ENCODE measurements at regions not wholly inside any gene's neighbourhood (a gene's known extent, or its start where the extent isn't known, plus 50 kb on each side); places are given as distances from the start of the nearest gene placed in this dataset.

DNA sequence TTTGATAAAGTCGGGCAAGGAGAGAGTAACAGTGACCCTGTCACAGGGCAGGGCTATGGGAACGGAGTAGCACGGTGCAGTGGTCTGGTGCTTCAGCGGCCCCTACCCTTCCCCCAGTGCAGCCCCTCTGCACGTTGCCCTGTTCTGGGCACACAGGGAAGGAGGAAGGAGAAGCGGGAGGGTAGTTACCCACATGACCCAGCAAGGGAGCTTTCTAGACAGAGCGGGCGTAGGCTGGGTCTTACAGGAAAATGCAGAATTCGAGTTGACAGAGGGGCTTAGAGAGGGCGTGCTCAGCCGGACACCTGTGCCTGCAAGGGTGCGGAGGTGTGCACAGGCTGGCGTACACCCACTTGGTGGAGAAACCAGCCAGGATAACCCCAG lies 341.2 kb downstream of the NPHP4 start:
- Histone ChIP-seq H3K27me3 (ENCODE audit: control insufficient read depth, insufficient read depth, low read length) (no peaks in the 10 kb centered on the region), H3K79me2 (no peaks in the 10 kb centered on the region), H3K27ac (no peak overlapping the region), H3K4me3 (ENCODE audit: low read depth, low read length) (no peak overlapping the region), H3K9me3 (ENCODE audit: control insufficient read depth, low read length) (no peaks in the 10 kb centered on the region), H3K4me1 (no peaks in the 10 kb centered on the region), H3K9ac (no peak overlapping the region), H3K4me2 (ENCODE audit: low read length) (no peak overlapping the region), H2AFZ (no peak overlapping the region), H3K36me3 (ENCODE audit: control insufficient read depth, insufficient read depth, low read length) (no peaks in the 10 kb centered on the region)
- TF ChIP-seq, protein P1, sequence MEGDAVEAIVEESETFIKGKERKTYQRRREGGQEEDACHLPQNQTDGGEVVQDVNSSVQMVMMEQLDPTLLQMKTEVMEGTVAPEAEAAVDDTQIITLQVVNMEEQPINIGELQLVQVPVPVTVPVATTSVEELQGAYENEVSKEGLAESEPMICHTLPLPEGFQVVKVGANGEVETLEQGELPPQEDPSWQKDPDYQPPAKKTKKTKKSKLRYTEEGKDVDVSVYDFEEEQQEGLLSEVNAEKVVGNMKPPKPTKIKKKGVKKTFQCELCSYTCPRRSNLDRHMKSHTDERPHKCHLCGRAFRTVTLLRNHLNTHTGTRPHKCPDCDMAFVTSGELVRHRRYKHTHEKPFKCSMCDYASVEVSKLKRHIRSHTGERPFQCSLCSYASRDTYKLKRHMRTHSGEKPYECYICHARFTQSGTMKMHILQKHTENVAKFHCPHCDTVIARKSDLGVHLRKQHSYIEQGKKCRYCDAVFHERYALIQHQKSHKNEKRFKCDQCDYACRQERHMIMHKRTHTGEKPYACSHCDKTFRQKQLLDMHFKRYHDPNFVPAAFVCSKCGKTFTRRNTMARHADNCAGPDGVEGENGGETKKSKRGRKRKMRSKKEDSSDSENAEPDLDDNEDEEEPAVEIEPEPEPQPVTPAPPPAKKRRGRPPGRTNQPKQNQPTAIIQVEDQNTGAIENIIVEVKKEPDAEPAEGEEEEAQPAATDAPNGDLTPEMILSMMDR (IDR thresholded peaks at IDR 0.05), result no peak

DNA sequence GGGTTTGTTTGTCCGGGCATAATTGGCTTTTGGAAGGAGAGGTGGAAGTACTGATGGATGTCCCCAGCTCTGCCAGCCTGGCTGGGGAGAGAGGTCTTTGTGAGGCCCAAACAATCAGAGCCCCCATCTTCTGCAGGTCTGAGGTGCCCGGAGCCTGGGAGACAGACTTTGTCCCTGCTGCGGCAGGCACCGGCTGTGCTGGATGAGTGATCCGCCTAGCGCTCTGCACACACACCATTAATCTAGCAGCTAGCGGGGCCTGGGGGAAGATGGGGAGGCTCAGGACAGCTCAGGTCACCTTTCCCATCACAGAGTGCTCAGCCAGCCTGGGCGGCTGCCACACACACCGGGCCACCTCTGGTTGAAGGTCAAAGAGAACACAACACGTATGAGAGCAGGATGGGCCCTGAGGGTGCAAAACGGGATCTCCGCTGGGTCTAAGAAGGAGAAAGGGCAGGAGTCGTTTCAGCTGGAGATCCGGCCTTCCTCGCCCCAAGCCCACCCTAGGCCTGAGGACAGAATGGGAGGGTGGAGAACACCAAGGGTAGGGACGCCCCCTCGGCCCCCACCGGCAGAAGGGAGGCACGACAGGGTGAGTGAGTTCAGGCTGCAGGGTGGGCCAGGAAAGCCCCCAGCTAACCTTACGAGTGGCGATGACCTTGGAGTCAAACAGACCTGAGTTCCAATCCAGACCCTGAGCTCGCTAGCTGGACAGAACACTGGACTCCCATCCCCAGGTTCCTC lies 341.8 kb downstream of the NPHP4 start:
- Histone ChIP-seq H3K9me3 (ENCODE audit: control insufficient read depth, low read length) (no peaks in the 10 kb centered on the region), H3K4me2 (ENCODE audit: low read length) (no peak overlapping the region), H3K27me3 (ENCODE audit: control insufficient read depth, insufficient read depth, low read length) (no peaks in the 10 kb centered on the region), H3K9ac (no peak overlapping the region), H3K27ac (no peak overlapping the region), H3K79me2 (no peaks in the 10 kb centered on the region), H3K36me3 (ENCODE audit: control insufficient read depth, insufficient read depth, low read length) (no peaks in the 10 kb centered on the region), H2AFZ (no peak overlapping the region), H3K4me1 (no peaks in the 10 kb centered on the region), H3K4me3 (ENCODE audit: low read depth, low read length) (no peak overlapping the region)
- TF ChIP-seq, protein P1 (IDR thresholded peaks at IDR 0.05), result no peak

DNA sequence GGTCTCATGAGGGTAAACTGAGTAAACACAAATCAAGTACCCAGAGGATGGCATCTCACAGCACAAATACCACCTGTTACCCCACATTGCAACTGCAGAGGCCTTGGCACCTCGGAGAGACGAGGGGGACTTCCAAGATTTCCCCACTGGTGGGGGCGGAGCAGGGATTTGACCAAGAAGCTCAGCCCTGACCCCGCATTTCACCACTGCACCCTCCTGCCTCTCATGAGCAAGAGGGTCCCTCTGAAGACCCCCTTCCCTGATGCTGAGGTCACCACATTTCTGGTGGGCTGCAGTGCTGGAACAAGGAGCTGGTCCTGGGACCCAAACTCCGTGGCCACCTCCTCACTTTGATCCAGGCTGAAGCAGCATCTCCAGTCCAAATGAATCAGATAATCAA lies 342.4 kb downstream of the NPHP4 start:
- no peaks in the 10 kb centered on the region for H3K79me2 ChIP-seq
- H3K9me3 ChIP-seq (ENCODE audit: control insufficient read depth, low read length), result no peaks in the 10 kb centered on the region
- no peak overlapping the region for H3K4me3 ChIP-seq (ENCODE audit: low read depth, low read length)
- TF ChIP-seq, protein P1 (IDR thresholded peaks at IDR 0.05), result no peak
- no peak overlapping the region for H3K9ac ChIP-seq
- no peaks in the 10 kb centered on the region for H3K36me3 ChIP-seq (ENCODE audit: control insufficient read depth, insufficient read depth, low read length)
- H2AFZ ChIP-seq, result no peak overlapping the region
- no peak overlapping the region for H3K27ac ChIP-seq
- no peaks in the 10 kb centered on the region for H3K4me1 ChIP-seq
- no peaks in the 10 kb centered on the region for H3K27me3 ChIP-seq (ENCODE audit: control insufficient read depth, insufficient read depth, low read length)
- H3K4me2 ChIP-seq (ENCODE audit: low read length), result no peak overlapping the region

DNA sequence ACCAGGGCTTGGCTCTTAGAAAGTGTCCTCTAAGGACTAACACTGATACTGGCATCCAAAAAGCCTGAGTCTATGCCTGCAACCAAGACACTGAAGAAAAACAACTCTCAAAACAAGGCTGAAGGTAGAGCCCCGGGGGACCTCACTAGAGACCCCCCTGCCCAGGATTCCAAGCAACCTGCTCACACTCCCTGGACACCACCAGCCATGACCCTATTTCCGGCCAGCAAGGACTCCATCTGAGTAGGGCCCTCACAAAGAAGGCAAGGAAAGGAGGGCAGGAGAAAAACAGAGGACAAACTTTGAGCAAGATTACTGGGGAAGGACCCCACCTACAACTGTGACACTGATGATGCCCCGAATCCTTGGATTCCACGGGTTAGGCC lies 343.1 kb downstream of the NPHP4 start:
- no peak overlapping the region for H3K9ac ChIP-seq
- H3K9me3 ChIP-seq (ENCODE audit: control insufficient read depth, low read length), result no peaks in the 10 kb centered on the region
- H3K4me2 ChIP-seq (ENCODE audit: low read length), result no peak overlapping the region
- no peak overlapping the region for H2AFZ ChIP-seq
- no peaks in the 10 kb centered on the region for H3K27me3 ChIP-seq (ENCODE audit: control insufficient read depth, insufficient read depth, low read length)
- H3K4me3 ChIP-seq (ENCODE audit: low read depth, low read length), result no peak overlapping the region
- H3K27ac ChIP-seq, result no peak overlapping the region
- no peaks in the 10 kb centered on the region for H3K36me3 ChIP-seq (ENCODE audit: control insufficient read depth, insufficient read depth, low read length)
- TF ChIP-seq, protein P1 (IDR thresholded peaks at IDR 0.05), result no peak
- H3K4me1 ChIP-seq, result no peaks in the 10 kb centered on the region
- no peaks in the 10 kb centered on the region for H3K79me2 ChIP-seq
